ENCODE measurements at regions not wholly inside any gene's neighbourhood (a gene's known extent, or its start where the extent isn't known, plus 50 kb on each side); places are given as distances from the start of the nearest gene placed in this dataset.

- WGBS (ENCODE audit: insufficient coverage, insufficient read length) = no CpG with 5 or more reads among the region's 2 CpGs
- H3K9me3 ChIP-seq (ENCODE audit: control insufficient read depth, insufficient read depth, low read length) = no peaks in the 10 kb centered on the region
- H3K4me1 ChIP-seq (ENCODE audit: control insufficient read depth, insufficient read depth, low read length) = no peaks in the 10 kb centered on the region
- no peak for DNase-seq (ENCODE audit: low read depth, low spot score)
- H3K27me3 ChIP-seq (ENCODE audit: control insufficient read depth, insufficient read depth, low read length) = no peaks in the 10 kb centered on the region
- H3K27ac ChIP-seq (ENCODE audit: low read length) = no peak overlapping the region
- no peaks in the 10 kb centered on the region for H3K36me3 ChIP-seq (ENCODE audit: control insufficient read depth, insufficient read depth, low read length)
- H3K4me3 ChIP-seq (ENCODE audit: low read length) = no peak overlapping the region
Observed at GRCh38 chrX:149322316-149322715, 182.8 kb downstream of the IDS start.

GRCh38 chrX:149313871-149314371 lies 191.2 kb downstream of the IDS start:
- Histone ChIP-seq H3K27me3 (ENCODE audit: control insufficient read depth, insufficient read depth, low read length) (no peaks in the 10 kb centered on the region), H3K9me3 (ENCODE audit: control insufficient read depth, insufficient read depth, low read length) (no peaks in the 10 kb centered on the region), H3K27ac (ENCODE audit: low read length) (no peak overlapping the region), H3K4me1 (ENCODE audit: control insufficient read depth, insufficient read depth, low read length) (no peaks in the 10 kb centered on the region), H3K36me3 (ENCODE audit: control insufficient read depth, insufficient read depth, low read length) (no peaks in the 10 kb centered on the region), H3K4me3 (ENCODE audit: low read length) (no peak overlapping the region)
- DNase-seq (ENCODE audit: low read depth, low spot score) = no peak
- no CpG with 5 or more reads among the region's 11 CpGs for WGBS (ENCODE audit: insufficient coverage, insufficient read length)

GRCh38 chrX:149312988-149313387 lies 192.1 kb downstream of the IDS start:
- H3K27ac ChIP-seq (ENCODE audit: low read length) = no peak overlapping the region
- H3K4me3 ChIP-seq (ENCODE audit: low read length) = no peak overlapping the region
- no peaks in the 10 kb centered on the region for H3K36me3 ChIP-seq (ENCODE audit: control insufficient read depth, insufficient read depth, low read length)
- DNase-seq (ENCODE audit: low read depth, low spot score) = no peak
- no peaks in the 10 kb centered on the region for H3K4me1 ChIP-seq (ENCODE audit: control insufficient read depth, insufficient read depth, low read length)
- H3K27me3 ChIP-seq (ENCODE audit: control insufficient read depth, insufficient read depth, low read length) = no peaks in the 10 kb centered on the region
- no peaks in the 10 kb centered on the region for H3K9me3 ChIP-seq (ENCODE audit: control insufficient read depth, insufficient read depth, low read length)

GRCh38 chrX:149312097-149312496 lies 193.0 kb downstream of the IDS start:
- H3K9me3 ChIP-seq (ENCODE audit: control insufficient read depth, insufficient read depth, low read length) = no peaks in the 10 kb centered on the region
- DNase-seq (ENCODE audit: low read depth, low spot score) = no peak
- no peaks in the 10 kb centered on the region for H3K27me3 ChIP-seq (ENCODE audit: control insufficient read depth, insufficient read depth, low read length)
- no peaks in the 10 kb centered on the region for H3K4me1 ChIP-seq (ENCODE audit: control insufficient read depth, insufficient read depth, low read length)
- no CpG with 5 or more reads among the region's 3 CpGs for WGBS (ENCODE audit: insufficient coverage, insufficient read length)
- H3K36me3 ChIP-seq (ENCODE audit: control insufficient read depth, insufficient read depth, low read length) = no peaks in the 10 kb centered on the region
- no peak overlapping the region for H3K4me3 ChIP-seq (ENCODE audit: low read length)
- no peak overlapping the region for H3K27ac ChIP-seq (ENCODE audit: low read length)

GRCh38 chrX:149302705-149303104 lies 202.4 kb downstream of the IDS start:
- Histone ChIP-seq H3K36me3 (ENCODE audit: control insufficient read depth, insufficient read depth, low read length) (no peaks in the 10 kb centered on the region), H3K4me3 (ENCODE audit: low read length) (no peak overlapping the region), H3K9me3 (ENCODE audit: control insufficient read depth, insufficient read depth, low read length) (no peaks in the 10 kb centered on the region), H3K27ac (ENCODE audit: low read length) (no peak overlapping the region), H3K27me3 (ENCODE audit: control insufficient read depth, insufficient read depth, low read length) (no peaks in the 10 kb centered on the region), H3K4me1 (ENCODE audit: control insufficient read depth, insufficient read depth, low read length) (no peaks in the 10 kb centered on the region)
- WGBS (ENCODE audit: insufficient coverage, insufficient read length) = no CpG with 5 or more reads among the region's 2 CpGs
- DNase-seq (ENCODE audit: low read depth, low spot score) = no peak

GRCh38 chrX:149298111-149298510 lies 207.0 kb downstream of the IDS start:
- Histone ChIP-seq H3K9me3 (ENCODE audit: control insufficient read depth, insufficient read depth, low read length) (no peaks in the 10 kb centered on the region), H3K36me3 (ENCODE audit: control insufficient read depth, insufficient read depth, low read length) (no peaks in the 10 kb centered on the region), H3K27me3 (ENCODE audit: control insufficient read depth, insufficient read depth, low read length) (no peaks in the 10 kb centered on the region), H3K27ac (ENCODE audit: low read length) (no peak overlapping the region), H3K4me3 (ENCODE audit: low read length) (no peak overlapping the region), H3K4me1 (ENCODE audit: control insufficient read depth, insufficient read depth, low read length) (no peaks in the 10 kb centered on the region)
- no peak for DNase-seq (ENCODE audit: low read depth, low spot score)
- no CpG with 5 or more reads among the region's 1 CpG for WGBS (ENCODE audit: insufficient coverage, insufficient read length)

- Histone ChIP-seq H3K36me3 (ENCODE audit: control insufficient read depth, insufficient read depth, low read length) (no peaks in the 10 kb centered on the region), H3K27ac (ENCODE audit: low read length) (no peak overlapping the region), H3K27me3 (ENCODE audit: control insufficient read depth, insufficient read depth, low read length) (no peaks in the 10 kb centered on the region), H3K9me3 (ENCODE audit: control insufficient read depth, insufficient read depth, low read length) (no peaks in the 10 kb centered on the region), H3K4me1 (ENCODE audit: control insufficient read depth, insufficient read depth, low read length) (no peaks in the 10 kb centered on the region), H3K4me3 (ENCODE audit: low read length) (no peak overlapping the region)
- WGBS (ENCODE audit: insufficient coverage, insufficient read length) = no CpG with 5 or more reads among the region's 5 CpGs
- DNase-seq (ENCODE audit: low read depth, low spot score) = no peak
Observed at GRCh38 chrX:149296092-149296491, 209.0 kb downstream of the IDS start.

- H3K27me3 ChIP-seq (ENCODE audit: control insufficient read depth, insufficient read depth, low read length) = no peaks in the 10 kb centered on the region
- H3K36me3 ChIP-seq (ENCODE audit: control insufficient read depth, insufficient read depth, low read length) = no peaks in the 10 kb centered on the region
- H3K4me1 ChIP-seq (ENCODE audit: control insufficient read depth, insufficient read depth, low read length) = no peaks in the 10 kb centered on the region
- no peak overlapping the region for H3K27ac ChIP-seq (ENCODE audit: low read length)
- no peaks in the 10 kb centered on the region for H3K9me3 ChIP-seq (ENCODE audit: control insufficient read depth, insufficient read depth, low read length)
- DNase-seq (ENCODE audit: low read depth, low spot score) = peak; percentile 22
- H3K4me3 ChIP-seq (ENCODE audit: low read length) = no peak overlapping the region
- no CpG with 5 or more reads among the region's 4 CpGs for WGBS (ENCODE audit: insufficient coverage, insufficient read length)
Observed at GRCh38 chrX:149286940-149287349, 218.2 kb downstream of the IDS start.

- WGBS (ENCODE audit: insufficient coverage, insufficient read length) = no CpG with 5 or more reads among the region's 3 CpGs
- Histone ChIP-seq H3K27me3 (ENCODE audit: control insufficient read depth, insufficient read depth, low read length) (no peaks in the 10 kb centered on the region), H3K27ac (ENCODE audit: low read length) (no peak overlapping the region), H3K9me3 (ENCODE audit: control insufficient read depth, insufficient read depth, low read length) (no peaks in the 10 kb centered on the region), H3K4me3 (ENCODE audit: low read length) (no peak overlapping the region), H3K4me1 (ENCODE audit: control insufficient read depth, insufficient read depth, low read length) (no peaks in the 10 kb centered on the region), H3K36me3 (ENCODE audit: control insufficient read depth, insufficient read depth, low read length) (no peaks in the 10 kb centered on the region)
- no peak for DNase-seq (ENCODE audit: low read depth, low spot score)
Observed at GRCh38 chrX:149284616-149285015, 220.5 kb downstream of the IDS start.

GRCh38 chrX:149283853-149284252 lies 221.3 kb downstream of the IDS start:
- Histone ChIP-seq H3K4me1 (ENCODE audit: control insufficient read depth, insufficient read depth, low read length) (no peaks in the 10 kb centered on the region), H3K27ac (ENCODE audit: low read length) (no peak overlapping the region), H3K36me3 (ENCODE audit: control insufficient read depth, insufficient read depth, low read length) (no peaks in the 10 kb centered on the region), H3K4me3 (ENCODE audit: low read length) (no peak overlapping the region), H3K9me3 (ENCODE audit: control insufficient read depth, insufficient read depth, low read length) (no peaks in the 10 kb centered on the region), H3K27me3 (ENCODE audit: control insufficient read depth, insufficient read depth, low read length) (no peaks in the 10 kb centered on the region)
- DNase-seq (ENCODE audit: low read depth, low spot score) = no peak

GRCh38 chrX:149282909-149283308 lies 222.2 kb downstream of the IDS start:
- Histone ChIP-seq H3K4me3 (ENCODE audit: low read length) (no peak overlapping the region), H3K4me1 (ENCODE audit: control insufficient read depth, insufficient read depth, low read length) (no peaks in the 10 kb centered on the region), H3K9me3 (ENCODE audit: control insufficient read depth, insufficient read depth, low read length) (no peaks in the 10 kb centered on the region), H3K27me3 (ENCODE audit: control insufficient read depth, insufficient read depth, low read length) (no peaks in the 10 kb centered on the region), H3K27ac (ENCODE audit: low read length) (no peak overlapping the region), H3K36me3 (ENCODE audit: control insufficient read depth, insufficient read depth, low read length) (no peaks in the 10 kb centered on the region)
- DNase-seq (ENCODE audit: low read depth, low spot score) = no peak
- WGBS (ENCODE audit: insufficient coverage, insufficient read length) = no CpG with 5 or more reads among the region's 1 CpG

Data from iPS DF 6.9 (cell line).